Epithelial cell of proximal tubule (primary cell): ENCODE measurements at regions not wholly inside any gene's neighbourhood (a gene's known extent, or its start where the extent isn't known, plus 50 kb on each side); places are given as distances from the start of the nearest gene placed in this dataset.
"Not testable (repeated sequence)": the region's sequence is repeated elsewhere in the genome, so short reads cannot be mapped to it uniquely, and the experiment has no call there.

ENCODE experiments used
- DNase-seq: peaks from one replicate; pipeline ENCODE4 v3.0.0-alpha.2; 2011; ENCODE audit warnings: low read depth
- H3K4me3 ChIP-seq: 2 replicates; pipeline ENCODE4 v1.5.1; 2011; ENCODE audit warnings: low read depth, mild to moderate bottlenecking, low read length
- TF ChIP-seq, protein P1 (sequence below): conservative IDR thresholded peaks from 2 replicates; pipeline ENCODE4 v1.5.1; 2012; ENCODE audit warnings: low read depth, mild to moderate bottlenecking, low read length

GRCh38 chr2:226088366-226088674, 688.8 kb downstream of the NYAP2 start:
- TF ChIP-seq, protein P1, sequence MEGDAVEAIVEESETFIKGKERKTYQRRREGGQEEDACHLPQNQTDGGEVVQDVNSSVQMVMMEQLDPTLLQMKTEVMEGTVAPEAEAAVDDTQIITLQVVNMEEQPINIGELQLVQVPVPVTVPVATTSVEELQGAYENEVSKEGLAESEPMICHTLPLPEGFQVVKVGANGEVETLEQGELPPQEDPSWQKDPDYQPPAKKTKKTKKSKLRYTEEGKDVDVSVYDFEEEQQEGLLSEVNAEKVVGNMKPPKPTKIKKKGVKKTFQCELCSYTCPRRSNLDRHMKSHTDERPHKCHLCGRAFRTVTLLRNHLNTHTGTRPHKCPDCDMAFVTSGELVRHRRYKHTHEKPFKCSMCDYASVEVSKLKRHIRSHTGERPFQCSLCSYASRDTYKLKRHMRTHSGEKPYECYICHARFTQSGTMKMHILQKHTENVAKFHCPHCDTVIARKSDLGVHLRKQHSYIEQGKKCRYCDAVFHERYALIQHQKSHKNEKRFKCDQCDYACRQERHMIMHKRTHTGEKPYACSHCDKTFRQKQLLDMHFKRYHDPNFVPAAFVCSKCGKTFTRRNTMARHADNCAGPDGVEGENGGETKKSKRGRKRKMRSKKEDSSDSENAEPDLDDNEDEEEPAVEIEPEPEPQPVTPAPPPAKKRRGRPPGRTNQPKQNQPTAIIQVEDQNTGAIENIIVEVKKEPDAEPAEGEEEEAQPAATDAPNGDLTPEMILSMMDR, result no peak
- H3K4me3 ChIP-seq, result no peak overlapping the region
- DNase-seq, result no peak

DNA sequence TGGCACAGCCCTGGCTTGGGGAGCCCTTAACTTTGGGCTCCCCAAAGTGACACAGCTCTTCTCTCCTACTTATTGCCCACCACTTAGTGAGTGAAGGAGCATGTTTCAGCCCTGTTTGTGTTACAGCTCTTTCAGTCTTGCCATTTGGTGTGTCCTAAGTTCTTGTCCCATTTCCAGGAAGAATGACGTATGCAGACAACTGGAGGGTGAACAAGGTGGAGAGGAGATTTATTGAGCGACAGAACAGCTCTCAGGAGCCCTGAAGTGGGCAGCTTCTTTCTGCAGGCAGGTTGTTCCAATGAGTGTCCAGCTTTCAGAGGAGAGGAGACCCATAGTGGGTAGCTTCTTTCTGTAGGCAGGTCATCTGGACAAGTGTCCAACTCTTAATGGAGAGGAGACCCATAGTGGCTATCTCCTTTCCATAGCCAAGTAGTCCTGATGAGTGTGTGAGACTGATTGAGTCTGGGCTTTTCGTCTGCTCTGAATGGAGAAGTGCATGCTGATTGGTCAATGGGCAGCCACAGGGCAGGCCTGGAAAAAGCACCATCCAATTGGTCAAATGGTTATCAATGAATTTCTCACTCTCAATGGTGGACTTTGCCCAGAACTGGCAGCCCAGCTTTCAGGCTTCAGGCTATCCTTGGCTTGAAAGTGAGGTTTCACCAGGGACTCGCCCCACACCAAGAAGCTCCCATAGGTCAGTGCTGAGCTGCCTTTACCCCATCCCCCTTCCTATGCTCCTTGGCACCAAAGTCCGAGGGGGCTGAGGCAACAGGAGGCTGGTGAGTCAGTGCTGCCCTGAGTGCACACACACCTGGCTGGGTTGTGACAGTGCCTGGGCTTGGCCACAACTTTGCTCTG, 688.2 kb downstream of the NYAP2 start:
- TF ChIP-seq, protein P1, result no peak
- no peak overlapping the region for H3K4me3 ChIP-seq
- DNase-seq, result no peak

DNA sequence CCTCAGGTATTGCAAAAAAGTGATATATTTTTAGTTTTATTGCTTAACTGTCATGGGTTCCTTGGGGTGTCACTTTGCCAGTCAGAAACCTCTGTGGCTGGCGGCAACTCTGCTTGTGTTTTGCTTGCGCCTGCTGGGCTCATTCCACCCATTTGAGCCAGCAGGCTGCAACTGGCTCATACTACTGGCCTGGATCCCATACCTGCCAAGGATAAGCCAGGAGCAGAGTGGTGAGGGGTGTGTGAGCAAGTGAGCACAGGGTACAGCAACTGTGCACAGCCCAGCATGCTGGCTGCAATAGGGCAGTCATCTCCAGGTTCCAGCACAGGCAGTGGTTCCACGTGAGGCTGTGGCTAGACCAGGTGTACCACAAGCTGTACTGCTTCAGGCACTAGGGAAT, 687.5 kb downstream of the NYAP2 start:
- no peak for DNase-seq
- TF ChIP-seq, protein P1, result no peak
- H3K4me3 ChIP-seq, result no peak overlapping the region

DNA sequence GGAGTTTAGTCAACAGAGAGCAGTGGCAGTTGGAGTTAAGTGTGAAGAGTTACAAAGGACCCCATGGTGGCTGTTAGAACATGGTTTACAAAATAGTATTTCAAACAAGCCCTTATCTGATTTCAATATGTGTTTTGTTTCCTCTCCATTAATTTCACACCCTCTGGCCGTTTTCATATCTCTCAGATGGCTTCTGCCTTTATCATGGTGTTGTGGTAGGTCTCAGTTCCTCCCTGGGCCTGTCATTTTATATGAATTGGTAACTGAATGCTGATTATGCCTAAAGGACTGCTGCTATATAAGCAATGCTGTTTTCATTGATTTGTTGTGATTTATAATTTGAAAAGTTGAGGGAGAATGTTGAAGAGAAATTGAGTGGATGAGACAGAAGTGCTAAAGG, 686.7 kb downstream of the NYAP2 start:
- no peak for DNase-seq
- TF ChIP-seq, protein P1, result no peak
- H3K4me3 ChIP-seq, result no peak overlapping the region

DNA sequence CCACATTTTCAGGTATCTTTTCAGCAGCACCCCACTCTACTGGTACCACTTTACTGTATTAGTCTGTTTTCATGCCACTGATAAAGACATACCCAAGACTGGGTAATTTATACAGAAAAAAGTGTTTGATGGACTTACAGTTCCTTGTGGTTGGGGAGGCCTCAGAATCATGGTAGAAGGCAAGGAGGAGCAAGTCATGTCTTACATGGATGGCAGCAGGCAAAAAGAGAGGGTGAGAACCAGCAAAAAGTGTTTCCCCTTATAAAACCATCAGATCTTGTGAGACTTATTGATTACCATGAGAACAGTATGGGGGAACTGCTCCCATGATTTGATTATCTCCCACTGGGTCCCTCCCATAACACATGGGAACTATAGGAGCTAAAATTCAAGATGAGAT, 685.9 kb downstream of the NYAP2 start:
- not testable (repeated sequence) for DNase-seq

GRCh38 chr2:226080334-226080733, 680.8 kb downstream of the NYAP2 start:
- H3K4me3 ChIP-seq, result no peak overlapping the region
- no peak for DNase-seq
- TF ChIP-seq, protein P1, result no peak

More for the DNA sequence above, 685.9 kb downstream of the NYAP2 start:
- H3K4me3 ChIP-seq, result not testable (repeated sequence)

DNA sequence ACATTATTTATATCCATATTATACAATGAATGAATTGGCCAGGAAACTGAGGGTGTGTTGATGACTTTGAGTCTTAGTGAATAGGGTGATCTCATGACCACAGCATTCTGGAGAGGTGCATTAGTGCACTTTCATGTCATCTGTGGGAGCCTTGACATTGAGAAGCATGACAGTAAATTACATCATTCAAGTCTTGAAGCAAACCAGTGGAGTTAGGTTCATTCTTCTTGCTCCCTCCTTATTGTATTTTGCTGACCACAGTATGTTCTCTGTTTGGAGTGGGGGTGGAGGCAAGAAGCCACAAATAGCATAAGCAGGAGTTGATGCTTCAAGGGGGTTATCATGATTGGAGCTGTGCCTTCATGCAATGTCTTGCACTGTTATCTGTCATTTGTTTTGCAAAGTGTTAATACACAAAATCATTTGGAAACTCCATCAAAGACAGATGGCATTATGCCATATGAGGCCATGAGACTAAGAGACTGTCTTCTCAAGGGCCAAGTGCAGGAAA, 680.2 kb downstream of the NYAP2 start:
- TF ChIP-seq, protein P1, result no peak

More for the DNA sequence above, 680.2 kb downstream of the NYAP2 start:
- peak; percentile 20 for DNase-seq
- H3K4me3 ChIP-seq, result no peak overlapping the region
